ENCODE measurements at regions not wholly inside any gene's neighbourhood (a gene's known extent, or its start where the extent isn't known, plus 50 kb on each side); places are given as distances from the start of the nearest gene placed in this dataset.

- no peak for TF ChIP-seq CTCF (IDR thresholded peaks at IDR 0.05)
- TF ChIP-seq POLR2A (IDR thresholded peaks at IDR 0.05): no peak
Observed at GRCh38 chr13:102960959-102961358, 105.3 kb downstream of the SLC10A2 start.
